ENCODE measurements at regions not wholly inside any gene's neighbourhood (a gene's known extent, or its start where the extent isn't known, plus 50 kb on each side); places are given as distances from the start of the nearest gene placed in this dataset.
"Not testable (repeated sequence)": the region's sequence is repeated elsewhere in the genome, so short reads cannot be mapped to it uniquely, and the experiment has no call there.

DNA sequence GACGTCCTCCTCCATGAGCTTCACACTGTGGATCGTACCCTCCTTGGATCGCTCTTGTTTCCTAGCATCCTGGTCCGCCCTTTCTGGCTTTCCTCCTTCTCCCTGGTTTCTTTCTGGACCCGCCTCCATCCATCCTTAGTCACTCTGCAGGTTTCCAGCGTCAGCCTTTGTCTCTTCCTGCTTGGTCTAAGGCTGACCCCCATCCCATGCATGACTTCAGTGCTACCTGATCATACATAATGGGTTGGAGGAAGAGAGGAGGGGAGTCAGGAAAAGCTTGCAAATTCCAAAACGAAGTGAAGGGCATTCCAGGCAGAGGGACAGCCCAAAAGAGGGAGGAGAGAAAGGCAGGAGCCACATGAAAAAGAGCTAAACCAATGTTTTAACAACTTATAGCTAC lies 156.9 kb upstream of the NBPF12 start:
- H3K27ac ChIP-seq (ENCODE audit: low read depth, low read length); H3K36me3 ChIP-seq (ENCODE audit: control insufficient read depth in 3 of 3, insufficient read depth in 3 of 3, low read length in 3 of 3); H3K9me3 ChIP-seq (ENCODE audit: control insufficient read depth in 3 of 3, low read length in 3 of 3); H3K4me3 ChIP-seq (ENCODE audit: low read length in 3 of 3); H3K27me3 ChIP-seq (ENCODE audit: control insufficient read depth in 3 of 3, insufficient read depth in 3 of 3, low read length in 3 of 3); H3K9ac ChIP-seq (ENCODE audit: low read depth in 1 of 3, low read length in 3 of 3); H3K4me1 ChIP-seq (ENCODE audit: control insufficient read depth in 3 of 3, insufficient read depth in 3 of 3, low read length in 3 of 3): not testable (repeated sequence)

GRCh38 chr1:146777826-146778602 lies 160.1 kb upstream of the NBPF12 start:
- not testable (repeated sequence) for H3K9ac ChIP-seq (ENCODE audit: low read depth in 1 of 3, low read length in 3 of 3); H3K27me3 ChIP-seq (ENCODE audit: control insufficient read depth in 3 of 3, insufficient read depth in 3 of 3, low read length in 3 of 3); H3K4me1 ChIP-seq (ENCODE audit: control insufficient read depth in 3 of 3, insufficient read depth in 3 of 3, low read length in 3 of 3); H3K27ac ChIP-seq (ENCODE audit: low read depth, low read length); H3K36me3 ChIP-seq (ENCODE audit: control insufficient read depth in 3 of 3, insufficient read depth in 3 of 3, low read length in 3 of 3); H3K4me3 ChIP-seq (ENCODE audit: low read length in 3 of 3); H3K9me3 ChIP-seq (ENCODE audit: control insufficient read depth in 3 of 3, low read length in 3 of 3)

- H3K9me3 ChIP-seq (ENCODE audit: control insufficient read depth in 3 of 3, low read length in 3 of 3) = not testable (repeated sequence)
These were observed 163.1 kb upstream of the NBPF12 start for GRCh38 chr1:146774988-146775387.

DNA sequence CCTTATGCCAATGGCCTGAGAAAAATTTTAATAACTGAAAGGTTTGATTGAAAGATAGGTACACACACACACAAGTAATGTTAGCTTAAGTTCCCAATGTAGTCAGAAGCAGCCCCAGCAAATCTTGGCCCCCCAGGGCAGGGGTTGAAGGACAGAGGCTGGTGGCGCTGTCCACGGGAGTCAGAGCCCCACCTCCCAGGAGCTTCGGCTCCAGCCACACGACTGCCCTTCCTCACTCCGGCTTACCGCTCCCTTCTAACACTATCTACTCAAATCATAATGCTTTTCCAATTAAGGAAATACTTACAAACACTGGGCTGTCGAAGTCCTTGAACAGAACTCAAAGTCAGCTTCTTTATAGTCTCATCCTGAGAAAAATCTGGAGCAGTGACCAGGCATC lies 163.9 kb upstream of the NBPF12 start:
- not testable (repeated sequence) for H3K9me3 ChIP-seq (ENCODE audit: control insufficient read depth in 3 of 3, low read length in 3 of 3); H3K4me3 ChIP-seq (ENCODE audit: low read length in 3 of 3); H3K27me3 ChIP-seq (ENCODE audit: control insufficient read depth in 3 of 3, insufficient read depth in 3 of 3, low read length in 3 of 3); H3K27ac ChIP-seq (ENCODE audit: low read depth, low read length); H3K36me3 ChIP-seq (ENCODE audit: control insufficient read depth in 3 of 3, insufficient read depth in 3 of 3, low read length in 3 of 3); H3K4me1 ChIP-seq (ENCODE audit: control insufficient read depth in 3 of 3, insufficient read depth in 3 of 3, low read length in 3 of 3); H3K9ac ChIP-seq (ENCODE audit: low read depth in 1 of 3, low read length in 3 of 3)

More at GRCh38 chr1:146774988-146775387, 163.1 kb upstream of the NBPF12 start:
- not testable (repeated sequence) for H3K27me3 ChIP-seq (ENCODE audit: control insufficient read depth in 3 of 3, insufficient read depth in 3 of 3, low read length in 3 of 3); H3K4me1 ChIP-seq (ENCODE audit: control insufficient read depth in 3 of 3, insufficient read depth in 3 of 3, low read length in 3 of 3); H3K36me3 ChIP-seq (ENCODE audit: control insufficient read depth in 3 of 3, insufficient read depth in 3 of 3, low read length in 3 of 3); H3K9ac ChIP-seq (ENCODE audit: low read depth in 1 of 3, low read length in 3 of 3); H3K27ac ChIP-seq (ENCODE audit: low read depth, low read length); H3K4me3 ChIP-seq (ENCODE audit: low read length in 3 of 3)

- H3K27ac ChIP-seq (ENCODE audit: low read depth, low read length); H3K9ac ChIP-seq (ENCODE audit: low read depth in 1 of 3, low read length in 3 of 3); H3K4me3 ChIP-seq (ENCODE audit: low read length in 3 of 3); H3K4me1 ChIP-seq (ENCODE audit: control insufficient read depth in 3 of 3, insufficient read depth in 3 of 3, low read length in 3 of 3); H3K27me3 ChIP-seq (ENCODE audit: control insufficient read depth in 3 of 3, insufficient read depth in 3 of 3, low read length in 3 of 3); H3K9me3 ChIP-seq (ENCODE audit: control insufficient read depth in 3 of 3, low read length in 3 of 3); H3K36me3 ChIP-seq (ENCODE audit: control insufficient read depth in 3 of 3, insufficient read depth in 3 of 3, low read length in 3 of 3): not testable (repeated sequence)
These were observed 166.7 kb upstream of the NBPF12 start for GRCh38 chr1:146771409-146771808.

DNA sequence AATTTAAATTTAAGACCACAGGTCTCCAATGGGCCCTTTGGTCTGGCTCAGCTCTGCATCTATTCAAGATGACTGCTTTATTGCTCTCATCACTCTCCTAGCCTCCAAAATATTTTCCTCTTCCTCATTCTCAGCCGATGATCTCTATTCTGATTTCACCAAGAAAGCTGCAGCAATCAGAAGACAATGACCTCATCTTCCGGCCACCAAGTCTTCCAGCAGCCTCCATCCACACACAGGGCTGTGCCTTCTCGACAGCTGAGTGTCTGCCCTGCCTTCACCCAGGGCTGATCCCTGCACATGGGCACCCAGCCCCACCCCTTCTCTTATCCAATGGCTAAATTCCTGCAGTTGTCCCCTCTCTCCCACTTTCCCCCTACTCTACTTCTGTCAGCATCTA lies 167.1 kb upstream of the NBPF12 start:
- not testable (repeated sequence) for H3K9me3 ChIP-seq (ENCODE audit: control insufficient read depth in 3 of 3, low read length in 3 of 3); H3K4me1 ChIP-seq (ENCODE audit: control insufficient read depth in 3 of 3, insufficient read depth in 3 of 3, low read length in 3 of 3); H3K27ac ChIP-seq (ENCODE audit: low read depth, low read length); H3K27me3 ChIP-seq (ENCODE audit: control insufficient read depth in 3 of 3, insufficient read depth in 3 of 3, low read length in 3 of 3); H3K4me3 ChIP-seq (ENCODE audit: low read length in 3 of 3); H3K36me3 ChIP-seq (ENCODE audit: control insufficient read depth in 3 of 3, insufficient read depth in 3 of 3, low read length in 3 of 3); H3K9ac ChIP-seq (ENCODE audit: low read depth in 1 of 3, low read length in 3 of 3)

GRCh38 chr1:146763234-146763633 lies 174.9 kb upstream of the NBPF12 start:
- not testable (repeated sequence) for H3K27me3 ChIP-seq (ENCODE audit: control insufficient read depth in 3 of 3, insufficient read depth in 3 of 3, low read length in 3 of 3); H3K9me3 ChIP-seq (ENCODE audit: control insufficient read depth in 3 of 3, low read length in 3 of 3); H3K4me1 ChIP-seq (ENCODE audit: control insufficient read depth in 3 of 3, insufficient read depth in 3 of 3, low read length in 3 of 3); H3K36me3 ChIP-seq (ENCODE audit: control insufficient read depth in 3 of 3, insufficient read depth in 3 of 3, low read length in 3 of 3); H3K27ac ChIP-seq (ENCODE audit: low read depth, low read length); H3K4me3 ChIP-seq (ENCODE audit: low read length in 3 of 3); H3K9ac ChIP-seq (ENCODE audit: low read depth in 1 of 3, low read length in 3 of 3)

GRCh38 chr1:146756858-146757257 lies 181.3 kb upstream of the NBPF12 start:
- H3K27ac ChIP-seq (ENCODE audit: low read depth, low read length); H3K36me3 ChIP-seq (ENCODE audit: control insufficient read depth in 3 of 3, insufficient read depth in 3 of 3, low read length in 3 of 3); H3K9me3 ChIP-seq (ENCODE audit: control insufficient read depth in 3 of 3, low read length in 3 of 3); H3K4me3 ChIP-seq (ENCODE audit: low read length in 3 of 3); H3K27me3 ChIP-seq (ENCODE audit: control insufficient read depth in 3 of 3, insufficient read depth in 3 of 3, low read length in 3 of 3); H3K9ac ChIP-seq (ENCODE audit: low read depth in 1 of 3, low read length in 3 of 3); H3K4me1 ChIP-seq (ENCODE audit: control insufficient read depth in 3 of 3, insufficient read depth in 3 of 3, low read length in 3 of 3): not testable (repeated sequence)

DNA sequence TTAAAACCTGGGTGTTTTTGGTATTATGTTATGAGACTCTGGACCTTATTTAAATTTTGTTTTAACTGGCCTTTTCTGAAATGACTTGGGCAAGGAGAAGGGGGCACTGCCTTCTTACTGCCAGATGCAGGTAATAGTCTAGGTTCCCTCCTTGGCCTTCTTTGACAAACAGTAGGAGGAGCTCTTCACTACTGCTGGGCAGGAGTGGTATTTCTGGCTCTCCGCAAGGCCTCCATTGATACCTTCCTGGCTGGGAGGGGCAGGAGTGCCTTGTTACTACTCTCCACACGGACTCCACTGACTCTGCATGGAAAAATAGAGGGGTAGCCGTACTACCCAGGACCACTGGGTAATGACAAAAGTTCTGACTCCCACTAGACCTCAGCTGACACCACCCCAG lies 189.4 kb upstream of the NBPF12 start:
- not testable (repeated sequence) for H3K9me3 ChIP-seq (ENCODE audit: control insufficient read depth in 3 of 3, low read length in 3 of 3); H3K4me3 ChIP-seq (ENCODE audit: low read length in 3 of 3); H3K36me3 ChIP-seq (ENCODE audit: control insufficient read depth in 3 of 3, insufficient read depth in 3 of 3, low read length in 3 of 3); H3K9ac ChIP-seq (ENCODE audit: low read depth in 1 of 3, low read length in 3 of 3); H3K4me1 ChIP-seq (ENCODE audit: control insufficient read depth in 3 of 3, insufficient read depth in 3 of 3, low read length in 3 of 3); H3K27me3 ChIP-seq (ENCODE audit: control insufficient read depth in 3 of 3, insufficient read depth in 3 of 3, low read length in 3 of 3); H3K27ac ChIP-seq (ENCODE audit: low read depth, low read length)

DNA sequence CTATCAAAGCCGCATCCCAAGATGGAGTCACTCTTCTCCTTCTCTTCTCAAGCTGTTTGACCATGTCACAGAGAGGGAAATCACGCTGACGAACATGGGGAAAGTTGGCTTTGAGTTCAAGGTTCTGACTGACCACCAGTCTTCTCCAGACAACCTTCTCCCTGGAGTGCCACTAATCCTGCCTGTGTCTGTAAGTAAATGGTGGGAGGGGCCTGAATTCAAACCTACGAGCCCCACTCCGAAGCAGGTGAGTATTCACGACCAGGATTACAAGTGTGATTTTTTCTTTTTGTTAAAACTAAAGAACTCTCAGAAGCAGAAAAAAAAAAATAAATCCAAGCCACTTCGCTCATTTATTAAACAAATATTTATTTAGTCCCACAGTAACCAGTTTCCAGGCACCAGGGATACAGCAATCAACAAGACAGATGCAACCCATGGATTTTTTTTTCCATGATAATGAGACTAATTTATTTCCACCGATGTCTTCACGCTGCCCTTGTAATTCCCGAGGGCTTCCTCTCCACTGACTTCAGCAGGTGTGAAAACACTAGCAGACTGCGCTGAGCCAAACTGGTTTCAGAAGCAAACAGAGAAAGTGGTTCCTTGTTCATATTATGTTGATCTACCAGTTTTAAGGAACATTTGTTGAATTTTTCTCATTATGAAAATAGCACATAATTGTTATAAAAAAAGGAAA lies 206.0 kb upstream of the NBPF12 start:
- not testable (repeated sequence) for H3K9me3 ChIP-seq (ENCODE audit: control insufficient read depth in 3 of 3, low read length in 3 of 3); H3K4me1 ChIP-seq (ENCODE audit: control insufficient read depth in 3 of 3, insufficient read depth in 3 of 3, low read length in 3 of 3); H3K27me3 ChIP-seq (ENCODE audit: control insufficient read depth in 3 of 3, insufficient read depth in 3 of 3, low read length in 3 of 3); H3K4me3 ChIP-seq (ENCODE audit: low read length in 3 of 3); H3K27ac ChIP-seq (ENCODE audit: low read depth, low read length); H3K36me3 ChIP-seq (ENCODE audit: control insufficient read depth in 3 of 3, insufficient read depth in 3 of 3, low read length in 3 of 3); H3K9ac ChIP-seq (ENCODE audit: low read depth in 1 of 3, low read length in 3 of 3)
